Cardiac muscle cell (in vitro differentiated cells and primary cell): ENCODE measurements at regions not wholly inside any gene's neighbourhood (a gene's known extent, or its start where the extent isn't known, plus 50 kb on each side); places are given as distances from the start of the nearest gene placed in this dataset.

ENCODE experiments used
- DNase-seq, 2 donors: peaks; one replicate each; pipeline versions ENCODE4 v3.0.0 to v3.0.0-alpha.2; 2010 to 2017; ENCODE audit warnings: low read depth in 1 of 2, low spot score in 1 of 2
- H3K27ac ChIP-seq: fragments of 200-600 bp; sonication (generic); 2 replicates; pipeline ENCODE4 v1.5.1; 2016
- H3K27me3 ChIP-seq: fragments of 200-600 bp; sonication (generic); 2 replicates; pipeline ENCODE4 v1.6.0; 2016; ENCODE audit warnings: control low read depth
- H3K36me3 ChIP-seq: fragments of 200-600 bp; sonication (generic); 2 replicates; pipeline ENCODE4 v1.5.1; 2016; ENCODE audit warnings: control low read depth
- H3K4me1 ChIP-seq: fragments of 200-600 bp; sonication (generic); 2 replicates; pipeline ENCODE4 v1.8.1; 2017; ENCODE audit warnings: low read depth, mild to moderate bottlenecking, mixed run types
- H3K4me3 ChIP-seq: fragments of 200-600 bp; sonication (generic); 2 replicates; pipeline ENCODE4 v1.5.1; 2016; ENCODE audit warnings: mild to moderate bottlenecking
- H3K9me3 ChIP-seq: fragments of 200-600 bp; sonication (generic); 2 replicates; pipeline ENCODE4 v1.5.1; 2017; ENCODE audit warnings: low read depth, mild to moderate bottlenecking, control low read depth
- CTCF ChIP-seq: IDR thresholded peaks from 2 replicates; pipeline ENCODE4 v1.5.1; 2012; ENCODE audit warnings: low read depth, mild to moderate bottlenecking, low read length

DNA sequence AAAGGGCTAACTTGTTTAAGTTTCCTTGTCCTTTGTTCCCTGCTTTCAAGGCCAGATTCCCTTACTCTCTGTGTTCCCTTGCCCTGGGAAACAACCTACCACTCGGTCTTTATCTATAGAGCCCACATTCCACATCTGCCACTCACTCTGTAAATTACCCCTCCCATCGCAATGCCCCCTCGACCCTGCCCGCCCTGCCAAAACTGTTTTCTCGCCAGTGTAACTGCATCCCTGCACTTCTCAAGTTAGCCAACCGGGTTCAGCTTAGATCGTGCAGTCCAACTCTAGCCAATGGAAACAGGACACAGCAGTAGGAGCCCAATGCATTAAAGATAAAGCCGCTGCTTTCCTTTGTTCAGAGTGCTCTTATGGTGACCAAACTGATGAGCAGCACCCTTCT, 263.6 kb downstream of the TBL1XR1 start:
- DNase-seq, result no peak
- TF ChIP-seq CTCF, result no peak

DNA sequence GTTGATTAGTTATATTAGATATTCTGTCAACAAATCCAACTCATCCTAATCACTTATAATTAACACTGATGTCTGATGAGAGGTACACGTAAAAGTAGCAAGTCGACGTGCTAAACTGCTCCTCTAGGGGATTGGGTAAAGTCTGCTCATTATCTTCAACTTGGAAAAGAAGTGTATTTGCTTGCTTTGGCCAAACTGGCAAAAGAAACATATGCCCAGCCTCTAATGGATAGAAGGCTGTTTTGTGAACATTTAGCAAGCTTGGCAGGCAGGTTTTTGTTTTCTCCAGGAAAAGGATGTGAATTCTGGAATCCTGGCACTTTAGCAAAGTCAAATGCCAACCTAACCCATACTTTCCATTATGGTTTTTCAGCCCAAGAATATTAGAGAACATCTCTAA, 264.8 kb downstream of the TBL1XR1 start:
- no peaks in the 10 kb centered on the region for H3K9me3 ChIP-seq
- no peak overlapping the region for H3K27ac ChIP-seq
- H3K27me3 ChIP-seq, result no peaks in the 10 kb centered on the region

More for the DNA sequence above, 263.6 kb downstream of the TBL1XR1 start:
- Histone ChIP-seq H3K4me3 (no peak overlapping the region), H3K36me3 (no peaks in the 10 kb centered on the region), H3K27ac (no peak overlapping the region), H3K27me3 (no peaks in the 10 kb centered on the region), H3K9me3 (no peaks in the 10 kb centered on the region), H3K4me1 (no peaks in the 10 kb centered on the region)

DNA sequence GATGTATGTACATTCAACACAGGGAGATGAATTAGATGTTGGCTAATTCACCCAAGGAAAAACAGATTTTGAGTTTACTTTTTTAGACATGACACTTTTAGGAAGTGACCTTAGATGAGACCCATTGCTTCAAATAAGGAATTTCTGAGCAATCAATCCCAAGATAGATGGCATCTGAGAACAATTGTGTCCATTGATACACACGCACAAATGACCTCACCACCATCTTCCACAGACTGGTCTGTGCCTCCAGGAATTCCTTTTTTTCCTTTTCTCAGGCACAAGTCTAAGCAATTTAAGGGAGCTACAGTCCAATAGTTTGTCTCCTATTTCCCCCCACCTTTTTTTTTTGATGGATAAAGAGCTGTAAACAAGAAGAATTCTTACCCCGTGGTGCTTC, 265.3 kb downstream of the TBL1XR1 start:
- no peak for DNase-seq
- no peaks in the 10 kb centered on the region for H3K27me3 ChIP-seq
- H3K36me3 ChIP-seq, result no peaks in the 10 kb centered on the region
- no peak overlapping the region for H3K27ac ChIP-seq
- H3K4me1 ChIP-seq, result no peaks in the 10 kb centered on the region
- TF ChIP-seq CTCF, result no peak
- no peaks in the 10 kb centered on the region for H3K9me3 ChIP-seq
- H3K4me3 ChIP-seq, result no peak overlapping the region

More for the DNA sequence above, 264.8 kb downstream of the TBL1XR1 start:
- TF ChIP-seq CTCF, result no peak
- no peak for DNase-seq
- H3K36me3 ChIP-seq, result no peaks in the 10 kb centered on the region
- no peak overlapping the region for H3K4me3 ChIP-seq
- no peaks in the 10 kb centered on the region for H3K4me1 ChIP-seq

- Histone ChIP-seq H3K4me1 (no peaks in the 10 kb centered on the region), H3K27ac (no peak overlapping the region), H3K9me3 (no peaks in the 10 kb centered on the region), H3K27me3 (no peaks in the 10 kb centered on the region), H3K36me3 (no peaks in the 10 kb centered on the region), H3K4me3 (no peak overlapping the region)
- no peak for TF ChIP-seq CTCF
- DNase-seq, result no peak
Observed at GRCh38 chr3:176930942-176931341, 266.3 kb downstream of the TBL1XR1 start.

DNA sequence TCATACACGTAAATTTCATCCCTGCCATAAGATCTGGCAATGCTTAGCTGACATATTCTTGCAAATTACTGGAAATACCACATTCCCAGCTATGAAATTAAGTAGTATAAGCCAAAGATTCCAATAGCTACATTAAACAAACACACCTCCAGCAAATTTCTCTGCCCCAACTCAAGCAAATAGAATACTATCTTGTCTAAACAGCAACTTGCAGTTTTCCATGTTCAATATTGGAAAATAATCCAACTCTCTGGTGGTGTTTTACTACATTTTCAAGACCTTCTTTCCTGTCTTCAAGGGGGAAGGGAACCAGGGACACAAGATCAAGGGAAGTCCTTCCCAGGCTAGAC, 268.7 kb downstream of the TBL1XR1 start:
- H3K27me3 ChIP-seq, result no peaks in the 10 kb centered on the region
- no peaks in the 10 kb centered on the region for H3K36me3 ChIP-seq
- no peaks in the 10 kb centered on the region for H3K4me1 ChIP-seq
- TF ChIP-seq CTCF, result no peak
- no peak overlapping the region for H3K27ac ChIP-seq
- no peaks in the 10 kb centered on the region for H3K9me3 ChIP-seq
- DNase-seq, result no peak
- no peak overlapping the region for H3K4me3 ChIP-seq
